K562 (cell line): ENCODE measurements at regions not wholly inside any gene's neighbourhood (a gene's known extent, or its start where the extent isn't known, plus 50 kb on each side); places are given as distances from the start of the nearest gene placed in this dataset. TPM values are rescaled to one million over a fixed set of nuclear protein-coding genes. Genes with fewer than 3 reads are reported as not detected.

Experiments
- ATAC-seq: fragments of 200-7000 bp; cut with Tn5 transposase; 3 replicates; pipeline ENCODE4 v1.9.1; 2020; ENCODE audit warnings: moderate library complexity
- BruUV-seq: library from RNA; stranded (reverse); fragments of 400-500 nt; replicated peaks from 2 replicates; lab custom pipeline; 2021; lab: Mats Ljungman, UMichigan
- CTCF ChIA-PET: fragments of 300-600 bp; formaldehyde crosslinking; extraction: SDS; loops from one replicate; lab custom pipeline; 2021; ENCODE audit warnings: low intra/inter-chr PET ratio; lab: Yijun Ruan, JAX
- POLR2A ChIA-PET: fragments of 300-600, 350-650 bp; sonication (Branson Sonifier 250); formaldehyde crosslinking; extraction: SDS; loops from one replicate; lab custom pipeline; 2021; ENCODE audit warnings: antibody characterized with exemption, inconsistent platforms; lab: Yijun Ruan, JAX
- DNase-seq, 4 experiments: peaks; one replicate each; pipeline versions ENCODE4 v3.0.0 to v3.0.0-alpha.2; 2011 to 2018; ENCODE audit warnings: low spot score in 3 of 4, mixed read lengths in 3 of 4; ENCODE audit errors: extremely low read depth in 1 of 4
- FAIRE-seq: peaks from 2 replicates; lab custom pipeline; 2011; peaks lifted over from hg19 to GRCh38; lab: Jason Lieb, UNC
- H2AFZ ChIP-seq: 2 replicates; pipeline ENCODE4 v1.6.0; 2011; ENCODE audit warnings: low read depth, low read length, control low read depth, inconsistent platforms
- H3K27ac ChIP-seq: fragments of 200-600 bp; 3 replicates; pipeline ENCODE4 v1.8.0; 2011; ENCODE audit warnings: low read depth, mild to moderate bottlenecking, control low read depth, inconsistent platforms, low read length, moderate library complexity, mixed read lengths; ENCODE audit errors: extremely low read depth
- H3K27me3 ChIP-seq, 2 experiments: fragments of 300-600 bp in 1 of 2; 2 replicates in 1 of 2; 3 replicates in 1 of 2; pipeline versions ENCODE4 v1.6.0 to v1.8.0; 2011; ENCODE audit warnings: inconsistent platforms in 2 of 2, low read length in 2 of 2, mild to moderate bottlenecking in 1 of 2, mixed read lengths in 1 of 2, moderate library complexity in 1 of 2; ENCODE audit not compliant: control insufficient read depth in 2 of 2, insufficient read depth in 2 of 2
- H3K36me3 ChIP-seq: fragments of 300-600 bp; 3 replicates; pipeline ENCODE4 v1.8.0; 2011; ENCODE audit warnings: mild to moderate bottlenecking, low read length, inconsistent platforms; ENCODE audit not compliant: control insufficient read depth, insufficient read depth
- H3K4me1 ChIP-seq, 2 experiments: fragments of 200-600 bp in 1 of 2; replicated peaks in 1 of 2; 2 replicates in 1 of 2; 3 replicates in 1 of 2; pipeline versions ENCODE4 v1.5.1 to v1.8.0; 2011; ENCODE audit warnings: inconsistent platforms in 2 of 2, low read length in 2 of 2, mild to moderate bottlenecking in 1 of 2, mixed read lengths in 1 of 2, moderate library complexity in 1 of 2; ENCODE audit not compliant: control insufficient read depth in 2 of 2, insufficient read depth in 2 of 2
- H3K4me2 ChIP-seq: 2 replicates; pipeline ENCODE4 v1.6.1; 2011; ENCODE audit warnings: low read length, control low read depth, inconsistent platforms, mixed read lengths; ENCODE audit not compliant: insufficient read depth
- H3K4me3 ChIP-seq: fragments of 200-600 bp; sonication (generic), shearing (Covaris generic); 2 replicates; pipeline ENCODE4 v1.5.1; 2016; ENCODE audit warnings: control low read depth, inconsistent platforms
- H3K79me2 ChIP-seq: fragments of 200-600 bp; 3 replicates; pipeline ENCODE4 v1.8.0; 2011; ENCODE audit warnings: low read length, inconsistent platforms; ENCODE audit not compliant: control insufficient read depth, insufficient read depth
- H3K9ac ChIP-seq, 2 experiments: 2 replicates each; pipeline versions ENCODE4 v1.6.0 to v1.6.1; 2011; ENCODE audit warnings: low read depth in 2 of 2, low read length in 2 of 2, control low read depth in 1 of 2, inconsistent platforms in 1 of 2, mild to moderate bottlenecking in 1 of 2, mixed read lengths in 1 of 2; ENCODE audit not compliant: insufficient read depth in 1 of 2
- H3K9me1 ChIP-seq: one replicate; pipeline ENCODE4 v1.6.0; 2011; ENCODE audit warnings: inconsistent platforms, mild to moderate bottlenecking, low read length, moderate library complexity; ENCODE audit not compliant: control insufficient read depth, insufficient read depth
- H3K9me3 ChIP-seq: replicated peaks from 2 replicates; pipeline ENCODE4 v1.5.1; 2011; ENCODE audit warnings: low read depth, low read length, inconsistent platforms; ENCODE audit not compliant: control insufficient read depth, insufficient read depth
- H4K20me1 ChIP-seq: replicated peaks from 2 replicates; pipeline ENCODE4 v1.6.1; 2011; ENCODE audit warnings: low read length, inconsistent platforms, mixed read lengths; ENCODE audit not compliant: control insufficient read depth, insufficient read depth
- TBP ChIP-seq: optimal IDR thresholded peaks from 2 replicates; pipeline ENCODE3; 2011; ENCODE audit warnings: low read depth, low read length, improper control_type of control experiment
- WGBS: fragments of 100-300 bp; shearing (Covaris generic); methylation state at CpG from one replicate; pipeline ENCODE4 v1.1.6; 2016; ENCODE audit warnings: low coverage, mixed read lengths; ENCODE audit not compliant: insufficient coverage; ENCODE audit errors: missing lambda C conversion rate; 5-methylcytosine and 5-hydroxymethylcytosine counted together
- in situ Hi-C: fragments of 300-500 bp; cut with MboI; formaldehyde crosslinking; loops from 4 replicates; pipeline ENCODE4 v1.15.0; 2018; ENCODE audit warnings: inconsistent platforms, mixed read lengths
- intact Hi-C: fragments of 100-400 bp; cut with micrococcal nuclease; formaldehyde crosslinking; loops from 2 replicates; pipeline ENCODE4 v1.14.2; 2022
- small RNA-seq: library from RNA; depleted of rRNA; stranded (forward); fragments of <200 nt; gene quantifications from one replicate; pipeline ENCODE3, GENCODE V24; 2014

- in situ Hi-C loops, result no loop called here
- no peak overlapping the region for H2AFZ ChIP-seq
- H3K36me3 ChIP-seq, result no peaks in the 10 kb centered on the region
- no peak for ATAC-seq
- H3K27me3 ChIP-seq, result peaks cover 12 to 24% of the 10 kb centered on the region in 2 experiments; a peak in 4 of 5 replicates
- no peaks in the 10 kb centered on the region for H3K79me2 ChIP-seq
- H3K9me1 ChIP-seq, result no peaks in the 10 kb centered on the region
- H3K9me3 ChIP-seq, result peaks cover 9% of the 10 kb centered on the region
- DNase-seq, result no peak
- no peak overlapping the region for H3K4me2 ChIP-seq
- ChIA-PET POLR2A (interaction anchor here (0.6 kb wide), 1 partner anchor 186 kb away, joined by 3 read pairs; no protein-coding TSS in a partner anchor), CTCF (interaction anchor here (0.5 kb wide), 1 partner anchor 55 kb away, joined by 3 read pairs; no protein-coding TSS in a partner anchor)
- no peak overlapping the region for H3K9ac ChIP-seq
- FAIRE-seq, result no peak
- H3K4me3 ChIP-seq, result no peak overlapping the region
- no peak for TF ChIP-seq TBP
- H3K4me1 ChIP-seq, result peaks cover 0 to 4% of the 10 kb centered on the region in 2 experiments; a peak in 3 of 5 replicates
- no peaks in the 10 kb centered on the region for H4K20me1 ChIP-seq
- no TSS peak for BruUV-seq
- WGBS, result 4% methylated on average over 3 of the region's 3 CpGs
- H3K27ac ChIP-seq, result no peak overlapping the region
- intact Hi-C loops, result no loop called here
Observed at GRCh38 chr1:14546416-14546815, 52.1 kb upstream of the KAZN start.

Small RNA genes lying in the stretch of these regions (small RNA-seq; reads per million reads assigned to genes)
- not detected for gene RNU6-1265P
